Upper lobe of left lung (tissue), 6 donors: ENCODE measurements at regions not wholly inside any gene's neighbourhood (a gene's known extent, or its start where the extent isn't known, plus 50 kb on each side); places are given as distances from the start of the nearest gene placed in this dataset.
A peak's percentile ranks its signal among the peaks of the same experiment; 100 is the strongest.

ENCODE experiments used
- ATAC-seq, 2 donors: fragments of 200-7000 bp; cut with Tn5 transposase; one replicate each; pipeline ENCODE4 v1.9.1; 2022; ENCODE audit warnings: mild to moderate bottlenecking in 2 of 2, moderate library complexity in 2 of 2; ENCODE audit not compliant: low FRiP score in 2 of 2
- DNase-seq, 2 donors: peaks; one replicate each; pipeline ENCODE4 v3.0.0-alpha.2; 2019 to 2020
- H3K27ac ChIP-seq, 4 donors: fragments of 200-600 bp; sonication (generic); one replicate each; pipeline ENCODE4 v1.5.1; 2016 to 2019
- H3K27me3 ChIP-seq, 4 donors: fragments of 200-600 bp; sonication (generic); one replicate each; pipeline ENCODE4 v1.5.1; 2017 to 2019
- H3K36me3 ChIP-seq, 4 donors: fragments of 200-600 bp; sonication (generic); one replicate each; pipeline ENCODE4 v1.5.1; 2016 to 2019
- H3K4me1 ChIP-seq, 4 donors: fragments of 200-600 bp; sonication (generic); one replicate each; pipeline ENCODE4 v1.5.1; 2018 to 2019
- H3K4me3 ChIP-seq, 4 donors: fragments of 200-600 bp; sonication (generic); one replicate each; pipeline ENCODE4 v1.5.1; 2017 to 2019; ENCODE audit warnings: mild to moderate bottlenecking in 2 of 4, moderate library complexity in 1 of 4
- H3K9me3 ChIP-seq, 4 donors: fragments of 200-600 bp; sonication (generic); one replicate each; pipeline ENCODE4 v1.5.1; 2018 to 2019
- CTCF ChIP-seq, 6 experiments: fragments of 450-650 bp in 4 of 6; fragments of 200-600 bp in 2 of 6; sonication (generic) in 2 of 6; IDR thresholded peaks; one replicate each; pipeline ENCODE4 v1.5.1; 2016 to 2019; ENCODE audit warnings: antibody characterized with exemption in 6 of 6
- EP300 ChIP-seq, 4 donors: sonication (generic); formaldehyde crosslinking; IDR thresholded peaks; one replicate each; pipeline ENCODE4 v1.5.1; 2017; ENCODE audit warnings: antibody characterized with exemption in 4 of 4, control low read depth in 2 of 4
- POLR2A ChIP-seq, 4 donors: fragments of 450-650 bp; IDR thresholded peaks; one replicate each; pipeline ENCODE4 v1.5.1; 2016 to 2017; ENCODE audit warnings: antibody characterized with exemption in 4 of 4, mild to moderate bottlenecking in 2 of 4
- POLR2AphosphoS5 ChIP-seq, 2 donors: sonication (generic); formaldehyde crosslinking; IDR thresholded peaks; one replicate each; pipeline ENCODE4 v1.5.1; 2017; ENCODE audit warnings: antibody characterized with exemption in 2 of 2
- WGBS, 2 donors: methylation state at CpG; one replicate each; pipeline ENCODE4 v1.1.5; 2017 to 2018; 5-methylcytosine and 5-hydroxymethylcytosine counted together
- donor health status: DM: no; HTN: no; CAD: no; lungs with moderate emphysema.
- donor health status: DM: no; HTN: yes; CAD: no; lungs with severe emphysema.

DNA sequence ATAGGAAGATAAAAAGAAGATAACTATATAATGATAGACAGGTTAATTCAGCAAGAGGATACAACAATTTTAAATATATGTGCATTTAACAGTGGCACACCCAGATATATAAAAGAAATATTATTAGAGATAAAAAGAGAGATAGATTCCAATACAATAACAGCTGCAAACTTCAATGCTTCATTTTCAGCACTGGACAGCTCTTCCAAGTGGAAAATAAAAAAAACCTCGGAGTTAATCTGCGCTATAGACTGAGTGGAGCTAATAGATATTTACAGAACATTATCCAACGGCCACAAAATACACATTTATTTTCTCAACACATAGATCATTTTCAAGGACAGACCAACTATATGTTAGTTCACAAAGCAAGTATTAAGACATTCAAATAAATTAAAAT lies 1229.5 kb upstream of the CDH6 start:
- no peak for ATAC-seq
- no peak for TF ChIP-seq POLR2A (IDR thresholded peaks at IDR 0.05)
- no peak for TF ChIP-seq CTCF (IDR thresholded peaks at IDR 0.05)
- TF ChIP-seq POLR2AphosphoS5 (IDR thresholded peaks at IDR 0.05), result no peak
- TF ChIP-seq EP300 (IDR thresholded peaks at IDR 0.05), result no peak
- Histone ChIP-seq H3K9me3 (peaks cover 0 to 4% (median 0%) of the 10 kb centered on the region in 4 donors), H3K4me1 (no peaks in the 10 kb centered on the region), H3K27ac (no peak overlapping the region), H3K27me3 (no peaks in the 10 kb centered on the region), H3K4me3 (no peak overlapping the region), H3K36me3 (no peaks in the 10 kb centered on the region)
- WGBS, 2 donors, result 35 to 55% methylated on average over 3 of the region's 3 CpGs
- DNase-seq, result no peak

- ATAC-seq, result peak in 1 of 2 donors; percentile 15
- H3K36me3 ChIP-seq, result no peaks in the 10 kb centered on the region
Observed at GRCh38 chr5:29960323-29960722, 1233.2 kb upstream of the CDH6 start.

GRCh38 chr5:29950416-29951145 lies 1242.9 kb upstream of the CDH6 start:
- Histone ChIP-seq H3K36me3 (no peaks in the 10 kb centered on the region), H3K4me1 (no peaks in the 10 kb centered on the region), H3K27ac (no peak overlapping the region), H3K9me3 (no peaks in the 10 kb centered on the region), H3K4me3 (no peak overlapping the region), H3K27me3 (no peaks in the 10 kb centered on the region)
- 73 to 84% methylated on average over 2 of the region's 2 CpGs for WGBS, 2 donors
- ATAC-seq (no peak), DNase-seq (no peak)
- no peak for TF ChIP-seq POLR2A (IDR thresholded peaks at IDR 0.05)
- no peak for TF ChIP-seq CTCF (IDR thresholded peaks at IDR 0.05)
- no peak for TF ChIP-seq POLR2AphosphoS5 (IDR thresholded peaks at IDR 0.05)
- TF ChIP-seq EP300 (IDR thresholded peaks at IDR 0.05), result no peak

More at GRCh38 chr5:29960323-29960722, 1233.2 kb upstream of the CDH6 start:
- H3K27me3 ChIP-seq, result no peaks in the 10 kb centered on the region
- H3K27ac ChIP-seq, result no peak overlapping the region
- no peak for TF ChIP-seq EP300 (IDR thresholded peaks at IDR 0.05)
- TF ChIP-seq POLR2AphosphoS5 (IDR thresholded peaks at IDR 0.05), result no peak
- no peak for TF ChIP-seq POLR2A (IDR thresholded peaks at IDR 0.05)
- no peak for TF ChIP-seq CTCF (IDR thresholded peaks at IDR 0.05)
- H3K4me1 ChIP-seq, result no peaks in the 10 kb centered on the region
- no peak overlapping the region for H3K4me3 ChIP-seq
- peaks cover 0 to 4% (median 0%) of the 10 kb centered on the region in 4 donors for H3K9me3 ChIP-seq
- 67% methylated on average over 2 of the region's 2 CpGs for whole genome bisulfite sequencing, 2 donors
- no peak for DNase-seq

DNA sequence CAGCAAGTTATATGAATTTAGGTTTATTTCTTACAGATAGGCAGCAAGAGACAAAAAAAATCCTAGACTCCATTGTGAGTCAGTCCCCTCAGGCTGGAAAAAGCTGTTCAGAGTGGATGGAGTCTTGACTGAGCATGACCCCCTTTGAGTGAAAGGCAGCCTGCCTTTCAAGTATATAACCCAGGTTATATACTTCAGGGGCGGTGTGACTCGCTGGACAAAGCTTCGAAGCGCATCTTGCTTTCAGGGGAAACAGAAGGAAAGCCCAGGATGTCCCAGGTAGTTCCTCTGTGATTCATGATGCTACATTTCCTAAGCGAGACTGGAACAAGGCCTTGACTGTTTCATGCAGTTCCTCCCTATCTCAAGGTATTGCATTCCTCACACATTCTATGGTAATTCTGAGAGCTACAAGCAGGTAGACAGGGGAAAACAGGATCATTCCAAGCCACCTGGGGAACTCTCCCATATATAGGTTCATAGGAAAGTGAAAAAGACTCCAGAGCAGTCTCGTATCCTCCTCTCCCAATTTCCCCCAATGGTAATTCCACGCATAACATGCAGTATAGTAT lies 1244.1 kb upstream of the CDH6 start:
- 81 to 84% methylated on average over 7 of the region's 7 CpGs for WGBS, 2 donors
- TF ChIP-seq POLR2A (IDR thresholded peaks at IDR 0.05) (no peak), CTCF (IDR thresholded peaks at IDR 0.05) (no peak), EP300 (IDR thresholded peaks at IDR 0.05) (no peak), POLR2AphosphoS5 (IDR thresholded peaks at IDR 0.05) (no peak)

More for the DNA sequence above, 1244.1 kb upstream of the CDH6 start:
- Histone ChIP-seq H3K27ac (no peak overlapping the region), H3K4me1 (no peaks in the 10 kb centered on the region), H3K27me3 (no peaks in the 10 kb centered on the region), H3K4me3 (no peak overlapping the region), H3K36me3 (no peaks in the 10 kb centered on the region), H3K9me3 (no peaks in the 10 kb centered on the region)
- DNase-seq (no peak), ATAC-seq (no peak)
